Suppressor macrophage treated with lipopolysaccharide for 4 hours (primary cell): ENCODE measurements at regions not wholly inside any gene's neighbourhood (a gene's known extent, or its start where the extent isn't known, plus 50 kb on each side); places are given as distances from the start of the nearest gene placed in this dataset.

Experiments
- DNase-seq: peaks from one replicate; pipeline ENCODE4 v3.0.0-alpha.2; 2020

- no peak for DNase-seq
These were observed 66.6 kb upstream of the PPP1R26 start for GRCh38 chr9:135413086-135413375.

- no peak for DNase-seq
These were observed 66.1 kb upstream of the PPP1R26 start for GRCh38 chr9:135413461-135413860.

- DNase-seq = no peak
These were observed 65.3 kb upstream of the PPP1R26 start for GRCh38 chr9:135414293-135414692.

GRCh38 chr9:135415586-135415985, 64.0 kb upstream of the PPP1R26 start:
- no peak for DNase-seq

- no peak for DNase-seq
These were observed 62.8 kb upstream of the PPP1R26 start for GRCh38 chr9:135416664-135417290.

GRCh38 chr9:135418161-135418560, 61.4 kb upstream of the PPP1R26 start:
- no peak for DNase-seq

GRCh38 chr9:135419106-135419505, 60.5 kb upstream of the PPP1R26 start:
- no peak for DNase-seq

- no peak for DNase-seq
These were observed 57.1 kb upstream of the PPP1R26 start for GRCh38 chr9:135422341-135422944.

GRCh38 chr9:135423725-135424124, 55.9 kb upstream of the PPP1R26 start:
- DNase-seq = no peak
